ENCODE measurements at regions not wholly inside any gene's neighbourhood (a gene's known extent, or its start where the extent isn't known, plus 50 kb on each side); places are given as distances from the start of the nearest gene placed in this dataset.
"Not testable (repeated sequence)": the region's sequence is repeated elsewhere in the genome, so short reads cannot be mapped to it uniquely, and the experiment has no call there.

DNA sequence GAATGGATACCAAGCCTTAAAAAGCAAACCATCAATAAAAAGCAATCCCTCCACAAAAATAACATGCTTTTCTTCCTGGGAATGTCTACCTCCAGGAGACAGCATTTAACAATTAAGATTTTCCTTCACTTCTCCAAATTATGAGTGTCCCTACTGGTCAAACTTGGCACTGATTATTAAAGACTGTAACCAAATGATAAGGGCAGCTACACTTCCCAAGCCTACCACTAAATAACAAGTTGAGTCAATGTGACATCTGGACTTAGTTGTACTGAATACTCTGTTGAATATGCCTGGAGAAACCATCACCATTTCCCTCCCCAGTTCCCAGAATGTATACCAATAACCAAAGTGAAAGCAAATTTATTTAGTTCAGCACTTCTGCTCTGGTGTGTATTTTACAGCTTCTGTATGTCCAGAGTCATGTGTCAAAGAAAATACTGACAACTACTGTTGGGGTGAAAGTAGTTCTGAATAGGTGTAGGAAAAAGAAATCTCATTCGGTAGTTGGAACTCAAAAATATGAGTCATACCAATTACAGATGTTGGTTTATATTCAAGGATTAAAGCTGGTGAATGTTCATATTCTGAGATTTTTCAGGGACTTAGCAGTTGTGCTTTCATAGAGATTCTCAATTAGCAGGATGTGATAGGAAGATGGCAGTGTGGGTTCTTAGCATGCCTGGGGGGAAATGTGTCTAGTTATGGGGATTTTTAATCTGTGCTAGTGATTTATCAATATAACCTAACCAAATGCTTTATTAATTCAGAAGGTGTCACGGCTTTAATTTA is 1291.6 kb upstream of the GYPC start:
- DNase-seq (ENCODE audit: low spot score) = no peak

GRCh38 chr2:125364984-125365265 is 1291.0 kb upstream of the GYPC start:
- DNase-seq (ENCODE audit: low spot score) = no peak

DNA sequence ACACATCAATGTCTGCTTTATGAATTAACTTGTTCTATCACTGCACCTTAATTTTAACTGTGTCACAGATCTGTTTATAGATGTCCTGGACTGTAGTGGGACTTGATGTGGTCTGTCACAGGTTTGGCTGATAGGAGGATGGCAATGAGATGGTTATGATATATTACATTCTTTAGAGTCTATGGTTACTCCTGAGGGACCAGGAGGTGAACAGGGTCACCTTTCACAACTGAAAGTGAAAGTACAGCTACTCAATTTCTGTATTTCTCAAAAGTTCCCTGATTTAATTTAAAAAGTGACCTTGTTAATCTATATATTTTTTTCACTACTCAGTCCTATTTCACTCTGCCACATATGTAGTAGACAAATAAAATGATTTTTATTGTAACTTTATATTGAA is 1284.1 kb upstream of the GYPC start:
- DNase-seq (ENCODE audit: low spot score) = no peak

GRCh38 chr2:125373293-125373692 is 1282.7 kb upstream of the GYPC start:
- DNase-seq (ENCODE audit: low spot score) = no peak

- no peak for DNase-seq (ENCODE audit: low spot score)
Observed at GRCh38 chr2:125386074-125386473, 1269.9 kb upstream of the GYPC start.

- no peak for DNase-seq (ENCODE audit: low spot score)
Observed at GRCh38 chr2:125397535-125398251, 1258.3 kb upstream of the GYPC start.

DNA sequence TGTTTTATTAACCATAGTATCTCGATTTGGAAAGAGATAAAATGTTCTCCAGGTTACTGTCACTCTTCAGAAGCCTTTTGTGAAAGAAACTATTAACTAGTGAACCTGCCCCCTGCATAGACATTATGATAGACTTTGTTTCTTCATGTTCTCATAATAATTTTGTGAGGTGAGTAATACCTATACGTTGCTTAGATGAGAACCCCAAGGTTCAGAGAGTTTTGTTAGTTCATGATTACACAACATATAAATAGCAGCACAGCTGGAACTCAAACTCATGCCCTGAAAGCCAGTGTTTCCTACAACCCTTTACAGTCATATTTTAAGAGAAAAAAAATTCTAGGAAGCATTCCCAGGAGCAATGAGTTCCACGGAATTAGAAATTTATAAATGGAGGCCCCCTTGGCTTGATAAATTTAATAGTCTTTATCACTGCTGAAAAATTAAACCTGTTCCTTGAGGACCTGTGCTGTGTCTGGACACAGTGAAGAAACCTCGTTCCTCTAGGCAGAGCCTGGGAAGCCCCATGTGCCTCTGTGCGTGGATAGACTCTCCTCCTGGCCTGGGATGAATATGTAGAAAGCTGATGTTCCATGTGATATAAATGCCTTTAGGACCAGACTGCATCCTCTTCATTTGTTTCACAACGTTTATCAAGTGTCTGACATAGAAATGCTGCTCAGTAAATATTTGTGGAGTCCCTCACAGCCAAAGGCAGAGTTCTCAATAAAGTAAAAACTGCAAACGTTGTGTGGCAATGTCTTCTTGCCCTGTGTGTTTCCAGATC is 1257.0 kb upstream of the GYPC start:
- DNase-seq (ENCODE audit: low spot score) = no peak

- no peak for DNase-seq (ENCODE audit: low spot score)
Observed at GRCh38 chr2:125405816-125406215, 1250.1 kb upstream of the GYPC start.

- no peak for DNase-seq (ENCODE audit: low spot score)
Observed at GRCh38 chr2:125408874-125409538, 1247.0 kb upstream of the GYPC start.

- no peak for DNase-seq (ENCODE audit: low spot score)
Observed at GRCh38 chr2:125418483-125418882, 1237.5 kb upstream of the GYPC start.

DNA sequence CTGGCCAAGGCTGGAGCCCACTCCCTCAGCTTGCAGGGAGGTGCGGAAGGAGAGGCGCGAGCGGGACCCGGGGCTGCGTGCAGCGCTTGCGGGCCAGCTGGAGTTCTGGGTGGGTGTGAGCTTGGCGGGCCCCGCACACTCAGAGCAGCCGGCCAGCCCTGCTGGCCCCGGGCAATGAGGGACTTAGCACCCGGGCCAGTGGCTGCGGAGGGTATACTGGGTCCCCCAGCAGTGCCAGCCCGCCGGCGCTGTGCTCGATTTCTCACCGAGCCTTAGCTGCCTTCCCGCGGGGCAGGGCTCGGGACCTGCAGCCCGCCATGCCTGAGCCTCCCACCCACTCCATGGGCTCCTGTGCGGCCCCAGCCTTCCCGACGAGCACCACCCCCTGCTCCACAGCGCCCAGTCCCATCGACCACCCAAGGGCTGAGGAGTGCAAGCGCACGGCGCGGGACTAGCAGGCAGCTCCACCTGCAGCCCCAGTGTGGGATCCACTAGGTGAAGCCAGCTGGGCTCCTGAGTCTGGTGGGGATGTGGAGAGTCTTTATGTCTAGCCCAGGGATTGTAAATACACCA is 1233.7 kb upstream of the GYPC start:
- DNase-seq (ENCODE audit: low spot score) = not testable (repeated sequence)

- no peak for DNase-seq (ENCODE audit: low spot score)
Observed at GRCh38 chr2:125424266-125424785, 1231.6 kb upstream of the GYPC start.

DNA sequence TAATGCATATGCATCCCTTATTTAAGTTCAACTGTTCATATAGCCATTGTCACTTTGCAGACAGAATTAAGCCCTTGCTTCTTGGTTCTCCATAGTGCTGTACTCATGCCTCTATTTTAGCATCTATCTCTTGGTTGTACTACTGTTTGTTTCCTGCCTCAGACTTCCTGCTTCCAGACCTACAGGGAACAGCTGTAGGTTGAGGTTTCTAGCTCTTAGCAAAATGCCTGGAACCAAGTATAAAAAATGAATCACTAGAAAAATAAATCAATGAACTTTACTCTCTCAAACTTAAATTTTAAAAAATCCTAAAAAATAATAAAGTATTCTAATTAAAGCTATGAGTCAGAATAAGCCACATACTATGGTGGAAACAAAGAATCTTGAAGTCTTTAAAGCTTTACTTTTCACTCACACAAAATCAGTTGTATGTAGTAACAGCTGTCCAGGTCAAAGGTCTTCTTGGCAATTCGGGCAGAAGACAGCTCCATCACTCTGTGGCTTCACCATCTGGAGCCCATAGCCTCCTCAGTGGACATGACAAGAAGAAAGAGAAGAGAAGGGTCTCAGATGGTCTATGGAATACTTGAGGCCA is 1228.1 kb upstream of the GYPC start:
- no peak for DNase-seq (ENCODE audit: low spot score)

GRCh38 chr2:125444106-125444505 is 1211.9 kb upstream of the GYPC start:
- no peak for DNase-seq (ENCODE audit: low spot score)

- DNase-seq (ENCODE audit: low spot score) = no peak
Observed at GRCh38 chr2:125445495-125445894, 1210.5 kb upstream of the GYPC start.

- no peak for DNase-seq (ENCODE audit: low spot score)
Observed at GRCh38 chr2:125450092-125450491, 1205.9 kb upstream of the GYPC start.

DNA sequence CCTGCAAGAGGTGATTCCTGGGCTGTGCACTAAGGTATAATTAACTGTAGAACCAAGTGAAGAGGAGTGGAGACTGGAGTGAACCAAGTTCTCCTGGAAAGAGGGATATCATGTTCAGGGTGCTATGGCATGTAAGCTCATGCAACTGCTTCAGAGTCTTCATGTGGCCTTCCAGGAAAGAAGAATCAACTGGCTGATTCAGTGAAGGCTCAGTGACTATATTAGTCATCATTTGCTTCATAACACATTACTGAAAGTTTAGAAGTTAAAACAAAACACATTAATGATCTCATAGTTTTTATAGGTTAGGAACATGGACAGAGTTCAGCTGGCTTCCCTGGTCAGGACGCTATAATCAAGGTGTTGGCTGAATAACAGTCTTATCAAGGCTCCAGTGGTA is 1200.8 kb upstream of the GYPC start:
- DNase-seq (ENCODE audit: low spot score) = no peak

DNA sequence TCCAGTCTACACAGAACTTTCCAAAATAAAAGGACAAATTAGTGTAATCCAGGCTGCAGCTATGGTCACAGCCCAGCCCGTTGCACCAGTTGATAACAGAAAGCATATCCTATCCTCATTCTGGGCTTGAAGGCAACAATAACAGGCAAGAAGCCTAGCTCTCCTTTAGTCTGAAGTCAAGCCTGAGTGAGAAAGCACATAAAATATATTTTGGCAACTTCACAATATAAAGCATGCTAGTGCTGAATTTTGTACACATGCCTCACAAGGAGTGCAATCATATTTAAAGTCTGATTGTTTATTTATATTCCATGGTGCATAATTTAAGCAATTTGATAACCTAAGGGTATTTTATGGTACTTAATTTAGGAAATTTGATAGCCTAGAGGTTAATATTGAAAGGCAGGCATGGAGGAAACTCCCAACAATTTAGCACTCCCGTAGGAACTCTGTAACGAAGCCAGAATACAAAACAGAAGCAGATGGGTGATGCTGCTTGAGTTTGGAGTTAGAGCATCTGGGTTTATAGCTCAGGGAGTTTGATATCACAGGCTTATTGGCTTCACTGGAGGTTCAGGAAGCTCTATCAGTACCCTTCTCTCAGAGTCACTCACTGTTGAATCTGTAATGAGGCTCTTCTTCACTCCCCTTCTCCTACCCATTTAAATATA is 1199.1 kb upstream of the GYPC start:
- DNase-seq (ENCODE audit: low spot score) = no peak

GRCh38 chr2:125471963-125472362 is 1184.0 kb upstream of the GYPC start:
- DNase-seq (ENCODE audit: low spot score) = no peak

DNA sequence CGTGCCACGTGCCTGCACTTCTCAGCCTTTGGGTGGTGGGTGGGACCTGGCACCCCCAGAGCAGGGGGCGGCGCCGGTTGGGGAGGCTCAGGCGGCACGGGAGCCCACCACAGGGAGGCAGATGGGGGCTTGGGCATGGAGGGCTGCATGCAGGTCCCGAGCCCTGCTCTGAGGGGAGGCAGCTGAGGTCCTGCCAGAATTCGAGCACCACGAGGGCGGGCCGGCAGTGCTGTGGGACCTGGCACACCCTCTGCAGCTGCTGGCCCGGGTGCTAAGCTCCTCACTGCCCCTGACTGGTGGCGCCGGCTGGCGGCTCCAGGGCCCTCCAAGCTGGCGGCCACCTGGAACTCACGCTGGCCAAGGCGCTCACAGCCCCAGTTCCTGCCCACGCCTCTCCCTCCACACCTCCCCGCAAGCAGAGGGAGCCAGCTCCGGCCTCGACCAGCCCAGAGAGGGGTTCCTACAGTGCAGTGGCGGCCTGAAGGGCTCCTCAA is 1176.8 kb upstream of the GYPC start:
- no peak for DNase-seq (ENCODE audit: low spot score)

DNA sequence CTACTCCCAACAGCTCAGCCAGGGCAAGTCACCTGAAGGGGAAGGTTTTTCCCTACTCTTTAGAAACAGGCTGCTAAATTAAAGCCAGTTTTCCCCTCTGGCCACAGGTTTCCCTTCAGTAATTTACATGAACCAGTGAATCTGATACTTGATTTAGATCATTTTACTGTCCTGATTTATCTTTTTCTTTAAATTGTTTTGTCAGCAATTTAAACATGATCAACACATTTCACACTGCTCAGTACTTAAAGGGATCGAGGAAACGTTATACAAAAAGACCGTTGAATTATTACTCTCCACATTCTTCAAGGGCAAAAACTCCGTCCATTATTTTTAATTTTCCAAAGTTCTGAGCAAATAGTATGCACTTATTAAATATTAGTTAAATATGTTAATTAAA is 1165.7 kb upstream of the GYPC start:
- no peak for DNase-seq (ENCODE audit: low spot score)
